Mesendoderm (in vitro differentiated cells): ENCODE measurements at regions not wholly inside any gene's neighbourhood (a gene's known extent, or its start where the extent isn't known, plus 50 kb on each side); places are given as distances from the start of the nearest gene placed in this dataset.
A peak's percentile ranks its signal among the peaks of the same experiment; 100 is the strongest.

Experiments used
- DNase-seq: peaks from one replicate; pipeline ENCODE4 v3.0.0; 2013
- H2AK5ac ChIP-seq: 2 replicates; pipeline ENCODE4 v1.6.1; 2013; ENCODE audit warnings: low read length, inconsistent platforms
- H2BK120ac ChIP-seq: 2 replicates; pipeline ENCODE4 v1.6.1; 2013; ENCODE audit warnings: low read depth, mild to moderate bottlenecking, low read length, moderate library complexity, mixed read lengths
- H2BK15ac ChIP-seq: replicated peaks from 2 replicates; pipeline ENCODE4 v1.6.1; 2013; ENCODE audit warnings: low read depth, mild to moderate bottlenecking, moderate library complexity
- H2BK5ac ChIP-seq: 2 replicates; pipeline ENCODE4 v1.6.1; 2013; ENCODE audit warnings: low read length, inconsistent platforms
- H3K18ac ChIP-seq: 2 replicates; pipeline ENCODE4 v1.6.1; 2013; ENCODE audit warnings: mild to moderate bottlenecking, low read length, mixed read lengths
- H3K23ac ChIP-seq: one replicate; pipeline ENCODE4 v1.6.1; 2013; ENCODE audit warnings: low read length
- H3K27ac ChIP-seq: 2 replicates; pipeline ENCODE4 v1.5.1; 2013; ENCODE audit warnings: low read depth, mild to moderate bottlenecking, inconsistent platforms, low read length, moderate library complexity
- H3K27me3 ChIP-seq: 2 replicates; pipeline ENCODE4 v1.6.1; 2013; ENCODE audit warnings: low read length, control low read depth, mild to moderate bottlenecking, inconsistent platforms; ENCODE audit not compliant: insufficient read depth, poor library complexity
- H3K36me3 ChIP-seq: 2 replicates; pipeline ENCODE4 v1.6.1; 2013; ENCODE audit warnings: low read length, inconsistent platforms; ENCODE audit not compliant: control insufficient read depth, insufficient read depth
- H3K4ac ChIP-seq: one replicate; pipeline ENCODE4 v1.6.1; 2013; ENCODE audit warnings: low read depth, mild to moderate bottlenecking, low read length, moderate library complexity
- H3K4me1 ChIP-seq: 2 replicates; pipeline ENCODE4 v1.6.1; 2013; ENCODE audit warnings: low read depth, low read length, inconsistent platforms; ENCODE audit not compliant: control insufficient read depth
- H3K4me2 ChIP-seq: 2 replicates; pipeline ENCODE4 v1.6.1; 2013; ENCODE audit warnings: low read length
- H3K4me3 ChIP-seq: 2 replicates; pipeline ENCODE4 v1.5.1; 2013; ENCODE audit warnings: mild to moderate bottlenecking, low read length
- H3K56ac ChIP-seq: one replicate; pipeline ENCODE4 v1.6.1; 2013; ENCODE audit warnings: low read length
- H3K79me1 ChIP-seq: 2 replicates; pipeline ENCODE4 v1.6.1; 2013; ENCODE audit warnings: low read length, inconsistent platforms
- H3K79me2 ChIP-seq: 2 replicates; pipeline ENCODE4 v1.6.1; 2013; ENCODE audit warnings: mild to moderate bottlenecking, low read length; ENCODE audit not compliant: control insufficient read depth, insufficient read depth
- H3K9ac ChIP-seq: 2 replicates; pipeline ENCODE4 v1.6.1; 2013; ENCODE audit warnings: low read length, inconsistent platforms
- H4K5ac ChIP-seq: one replicate; pipeline ENCODE4 v1.6.1; 2013; ENCODE audit warnings: low read length
- H4K8ac ChIP-seq: one replicate; pipeline ENCODE4 v1.6.1; 2013; ENCODE audit warnings: low read depth, mild to moderate bottlenecking, control low read depth, low read length, moderate library complexity
- WGBS: extraction: QIAGEN DNeasy Blood & Tissue Kit; methylation state at CpG from one replicate; pipeline ENCODE4 v1.1.7; 2013; ENCODE audit warnings: low lambda C conversion rate, missing lambda C conversion rate; ENCODE audit not compliant: insufficient coverage; ENCODE audit errors: extremely low coverage; 5-methylcytosine and 5-hydroxymethylcytosine counted together

- Histone ChIP-seq H3K27ac (no peak overlapping the region), H3K4me3 (no peak overlapping the region), H3K9ac (no peak overlapping the region), H3K36me3 (no peaks in the 10 kb centered on the region), H3K56ac (no peak overlapping the region), H4K8ac (no peak overlapping the region), H3K4me2 (no peak overlapping the region), H3K27me3 (no peaks in the 10 kb centered on the region), H2AK5ac (no peak overlapping the region), H2BK120ac (no peak overlapping the region), H2BK5ac (no peak overlapping the region), H3K4ac (no peak overlapping the region), H3K23ac (no peak overlapping the region), H3K79me2 (no peaks in the 10 kb centered on the region), H3K18ac (no peak overlapping the region), H3K4me1 (no peaks in the 10 kb centered on the region), H4K5ac (no peak overlapping the region), H2BK15ac (no peak overlapping the region), H3K79me1 (no peaks in the 10 kb centered on the region)
- DNase-seq: no peak
- WGBS: no CpG with 5 or more reads among the region's 1 CpG
Observed at GRCh38 chr4:71240094-71240493, 98.7 kb upstream of the SLC4A4 start.

GRCh38 chr4:71241501-71242288, 97.1 kb upstream of the SLC4A4 start:
- Histone ChIP-seq H3K4me1 (no peaks in the 10 kb centered on the region), H4K5ac (no peak overlapping the region), H2BK15ac (no peak overlapping the region), H3K79me2 (no peaks in the 10 kb centered on the region), H3K79me1 (no peaks in the 10 kb centered on the region), H3K9ac (no peak overlapping the region), H3K4ac (no peak overlapping the region), H3K36me3 (no peaks in the 10 kb centered on the region), H2BK120ac (no peak overlapping the region), H3K27ac (no peak overlapping the region), H3K4me3 (no peak overlapping the region), H3K23ac (no peak overlapping the region), H3K27me3 (no peaks in the 10 kb centered on the region), H3K56ac (no peak overlapping the region), H3K18ac (no peak overlapping the region), H4K8ac (no peak overlapping the region), H2AK5ac (no peak overlapping the region), H2BK5ac (no peak overlapping the region), H3K4me2 (no peak overlapping the region)
- no CpG with 5 or more reads among the region's 8 CpGs for WGBS
- no peak for DNase-seq

GRCh38 chr4:71243091-71243833, 95.6 kb upstream of the SLC4A4 start:
- Histone ChIP-seq H4K8ac (no peak overlapping the region), H4K5ac (no peak overlapping the region), H3K56ac (no peak overlapping the region), H3K27ac (no peak overlapping the region), H2BK15ac (no peak overlapping the region), H3K79me1 (no peaks in the 10 kb centered on the region), H3K4me1 (no peaks in the 10 kb centered on the region), H3K27me3 (no peaks in the 10 kb centered on the region), H2AK5ac (no peak overlapping the region), H3K4me2 (no peak overlapping the region), H3K23ac (no peak overlapping the region), H3K79me2 (no peaks in the 10 kb centered on the region), H3K18ac (no peak overlapping the region), H2BK120ac (no peak overlapping the region), H3K4ac (no peak overlapping the region), H3K4me3 (no peak overlapping the region), H3K9ac (no peak overlapping the region), H2BK5ac (no peak overlapping the region), H3K36me3 (no peaks in the 10 kb centered on the region)
- WGBS: no CpG with 5 or more reads among the region's 3 CpGs
- no peak for DNase-seq

GRCh38 chr4:71247706-71248105, 91.1 kb upstream of the SLC4A4 start:
- Histone ChIP-seq H3K4me3 (no peak overlapping the region), H3K18ac (no peak overlapping the region), H3K36me3 (no peaks in the 10 kb centered on the region), H3K79me2 (no peaks in the 10 kb centered on the region), H3K4me2 (no peak overlapping the region), H3K79me1 (no peaks in the 10 kb centered on the region), H3K4me1 (no peaks in the 10 kb centered on the region), H3K4ac (no peak overlapping the region), H2AK5ac (no peak overlapping the region), H4K8ac (no peak overlapping the region), H3K27me3 (no peaks in the 10 kb centered on the region), H3K23ac (no peak overlapping the region), H2BK120ac (no peak overlapping the region), H2BK15ac (no peak overlapping the region), H3K56ac (no peak overlapping the region), H3K27ac (no peak overlapping the region), H2BK5ac (no peak overlapping the region), H4K5ac (no peak overlapping the region), H3K9ac (no peak overlapping the region)
- no CpG with 5 or more reads among the region's 5 CpGs for WGBS
- DNase-seq: no peak

GRCh38 chr4:71251261-71251660, 87.6 kb upstream of the SLC4A4 start:
- H2BK15ac ChIP-seq: no peak overlapping the region
- H4K8ac ChIP-seq: no peak overlapping the region
- no peak overlapping the region for H3K56ac ChIP-seq
- H3K27me3 ChIP-seq: no peaks in the 10 kb centered on the region
- H2BK120ac ChIP-seq: no peak overlapping the region
- no peak overlapping the region for H3K18ac ChIP-seq
- no peaks in the 10 kb centered on the region for H3K36me3 ChIP-seq
- no peaks in the 10 kb centered on the region for H3K79me2 ChIP-seq
- no peak overlapping the region for H3K4me2 ChIP-seq
- H3K79me1 ChIP-seq: no peaks in the 10 kb centered on the region
- peak; percentile 18 for DNase-seq
- no peak overlapping the region for H3K23ac ChIP-seq
- no CpG with 5 or more reads among the region's 2 CpGs for whole genome bisulfite sequencing
- no peak overlapping the region for H3K4me3 ChIP-seq
- H3K27ac ChIP-seq: no peak overlapping the region
- no peak overlapping the region for H3K9ac ChIP-seq
- no peak overlapping the region for H3K4ac ChIP-seq
- no peak overlapping the region for H2AK5ac ChIP-seq
- H3K4me1 ChIP-seq: no peaks in the 10 kb centered on the region
- no peak overlapping the region for H2BK5ac ChIP-seq
- H4K5ac ChIP-seq: no peak overlapping the region
